M059J (cell line): ENCODE measurements at regions not wholly inside any gene's neighbourhood (a gene's known extent, or its start where the extent isn't known, plus 50 kb on each side); places are given as distances from the start of the nearest gene placed in this dataset.

Experiments used
- DNase-seq: peaks from one replicate; pipeline ENCODE4 v3.0.0-alpha.2; 2012; ENCODE audit warnings: low read depth

DNA sequence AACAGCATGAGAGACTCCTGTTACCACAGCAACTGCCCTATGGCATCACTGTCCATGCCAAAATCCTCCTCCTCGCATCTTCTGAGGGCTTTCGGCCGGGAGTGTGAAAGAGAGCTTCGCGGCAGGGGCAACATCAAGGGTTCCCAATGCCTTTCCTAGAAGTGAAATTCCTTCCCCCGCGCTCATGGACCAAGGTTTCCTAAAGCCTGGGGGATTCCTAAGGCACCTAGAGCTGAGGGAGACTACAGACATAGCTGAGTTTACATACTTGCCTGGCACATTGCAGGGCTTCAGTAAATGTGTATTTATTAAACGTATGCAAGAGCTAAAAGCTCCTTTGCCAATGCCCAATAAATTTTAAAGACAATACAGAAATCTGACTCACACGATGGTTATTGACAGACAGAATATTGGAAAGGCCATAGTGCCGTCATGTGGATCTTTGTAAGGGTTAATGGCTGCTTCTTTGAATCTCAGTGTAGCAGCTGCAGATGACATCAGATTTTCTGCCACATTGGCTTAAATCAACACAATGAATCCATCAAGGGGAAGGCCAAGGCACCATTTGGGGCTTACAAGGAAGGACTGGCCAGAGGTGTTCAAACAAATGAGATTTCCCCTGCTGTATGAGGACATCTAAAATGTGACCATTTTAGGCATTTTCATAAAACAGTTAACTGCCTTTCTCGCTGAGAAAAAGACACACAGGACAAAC lies 281.2 kb upstream of the JARID2 start:
- DNase-seq, result no peak

- no peak for DNase-seq
These were observed 280.3 kb upstream of the JARID2 start for GRCh38 chr6:14965424-14966075.

- peak; percentile 76 for DNase-seq
These were observed 279.6 kb upstream of the JARID2 start for GRCh38 chr6:14966096-14966905.

- DNase-seq, result no peak
These were observed 278.8 kb upstream of the JARID2 start for GRCh38 chr6:14966906-14967711.

GRCh38 chr6:14968056-14968637 lies 277.7 kb upstream of the JARID2 start:
- no peak for DNase-seq

DNA sequence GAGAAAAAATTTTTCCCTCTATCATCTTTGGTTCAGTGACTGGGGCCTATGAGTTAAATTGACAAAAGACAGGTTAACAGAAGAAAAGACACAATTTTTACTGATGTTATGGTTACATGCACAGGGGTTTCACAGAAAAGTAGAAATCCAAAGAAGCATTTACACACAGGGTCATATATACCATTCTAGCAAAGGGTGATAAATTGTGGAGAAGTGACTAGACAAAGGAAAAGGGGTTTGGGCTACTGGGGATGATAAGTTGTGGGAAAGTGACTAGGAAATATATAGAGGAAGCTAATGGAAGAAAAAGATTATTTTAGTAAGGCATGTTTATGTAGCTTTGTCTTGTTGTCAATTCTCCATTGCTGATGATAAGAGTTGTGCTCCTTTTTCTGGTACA lies 276.7 kb upstream of the JARID2 start:
- DNase-seq, result no peak

GRCh38 chr6:14972379-14973067 lies 273.3 kb upstream of the JARID2 start:
- DNase-seq, result no peak

DNA sequence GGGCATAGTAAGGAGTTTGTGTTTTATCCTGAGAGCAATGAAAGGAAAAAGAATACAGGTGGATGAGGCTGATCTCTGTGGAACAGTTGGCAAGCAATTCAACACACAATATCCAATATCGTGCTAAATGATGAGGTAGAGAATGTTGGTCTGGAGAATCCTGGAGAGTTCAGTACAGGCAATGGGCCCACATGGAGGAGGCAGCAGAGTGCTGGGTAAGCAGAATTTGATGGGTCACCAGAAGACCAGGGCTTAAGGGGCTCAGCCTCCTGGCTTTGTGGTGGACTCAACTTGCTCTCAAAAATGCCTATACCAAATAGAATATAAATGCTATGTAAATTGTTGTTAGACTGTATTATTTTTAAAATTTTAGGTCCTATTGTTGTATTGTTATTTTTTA lies 271.5 kb upstream of the JARID2 start:
- no peak for DNase-seq

- no peak for DNase-seq
These were observed 270.9 kb upstream of the JARID2 start for GRCh38 chr6:14974792-14975470.

GRCh38 chr6:14975471-14975817 lies 270.4 kb upstream of the JARID2 start:
- DNase-seq, result peak; percentile 33

DNA sequence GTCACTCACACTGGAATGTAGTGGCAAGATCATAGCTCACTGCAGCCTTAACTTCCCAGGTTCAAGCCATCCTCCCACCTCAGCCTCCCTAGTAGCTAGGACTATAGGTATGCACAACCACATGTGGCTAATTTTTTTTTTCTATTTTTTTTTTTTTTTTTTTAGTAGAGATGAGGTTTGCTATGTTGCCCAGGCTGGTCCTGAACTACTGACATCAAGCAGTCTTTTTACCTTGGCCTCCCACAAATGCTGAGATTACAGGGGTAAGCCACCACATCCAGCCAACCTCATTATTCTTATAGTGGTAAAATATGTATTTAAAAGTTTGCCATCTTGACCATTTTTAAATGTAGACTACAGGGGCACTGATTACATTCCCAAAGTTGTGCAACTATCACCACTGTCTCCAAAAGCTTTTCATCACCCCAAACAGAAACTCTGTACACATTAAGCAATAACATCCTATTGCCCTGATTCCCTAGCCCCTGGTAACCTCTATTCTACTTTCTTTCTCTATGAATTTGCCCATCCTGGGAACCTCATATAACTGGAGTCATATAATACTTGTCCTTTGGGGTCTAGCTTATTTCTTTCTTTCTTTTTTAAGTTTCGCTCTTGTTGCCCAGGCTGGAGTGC lies 268.0 kb upstream of the JARID2 start:
- no peak for DNase-seq

DNA sequence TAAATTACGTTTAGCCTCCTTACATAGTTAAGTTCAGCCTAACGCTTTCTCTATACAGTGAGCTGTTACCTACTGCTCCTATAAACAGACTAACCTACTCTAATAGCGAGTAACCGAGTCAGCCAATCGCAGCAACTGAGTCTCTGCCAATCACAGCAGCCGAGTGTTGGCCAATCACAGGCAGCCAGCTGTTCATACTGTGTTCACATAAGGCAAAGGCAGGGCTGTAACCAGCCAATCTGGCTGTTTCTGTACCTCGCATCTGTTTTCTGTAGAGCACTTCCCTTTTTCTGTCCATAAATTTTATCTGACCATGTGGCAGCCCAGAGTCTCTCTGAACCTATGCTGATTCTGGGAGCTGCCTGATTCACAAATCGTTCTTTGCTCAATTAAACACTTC lies 263.9 kb upstream of the JARID2 start:
- DNase-seq, result no peak

GRCh38 chr6:14983599-14984518 lies 262.0 kb upstream of the JARID2 start:
- peak; percentile 36 for DNase-seq

GRCh38 chr6:14984519-14984853 lies 261.4 kb upstream of the JARID2 start:
- DNase-seq, result peak; percentile 35

- no peak for DNase-seq
These were observed 260.5 kb upstream of the JARID2 start for GRCh38 chr6:14985366-14985765.

DNA sequence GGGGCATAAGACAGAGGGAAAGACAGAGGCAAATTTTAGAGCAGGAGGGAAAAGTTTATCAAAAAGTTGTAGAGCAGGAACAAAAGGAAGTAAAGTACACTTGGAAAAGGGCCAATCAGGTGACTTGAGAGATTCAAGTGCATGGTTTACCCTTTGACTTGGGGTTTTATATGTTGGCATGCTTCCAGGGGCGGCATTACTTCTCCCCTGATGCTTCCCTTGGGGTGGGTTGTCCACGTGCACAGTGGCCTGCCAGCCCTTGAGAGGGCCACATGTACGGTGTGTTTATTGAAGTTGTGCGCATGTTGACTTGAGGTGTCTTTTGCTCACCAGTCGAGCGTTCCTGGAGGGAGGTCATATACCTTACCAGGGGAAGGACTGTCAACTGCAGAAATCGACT lies 259.5 kb upstream of the JARID2 start:
- no peak for DNase-seq

DNA sequence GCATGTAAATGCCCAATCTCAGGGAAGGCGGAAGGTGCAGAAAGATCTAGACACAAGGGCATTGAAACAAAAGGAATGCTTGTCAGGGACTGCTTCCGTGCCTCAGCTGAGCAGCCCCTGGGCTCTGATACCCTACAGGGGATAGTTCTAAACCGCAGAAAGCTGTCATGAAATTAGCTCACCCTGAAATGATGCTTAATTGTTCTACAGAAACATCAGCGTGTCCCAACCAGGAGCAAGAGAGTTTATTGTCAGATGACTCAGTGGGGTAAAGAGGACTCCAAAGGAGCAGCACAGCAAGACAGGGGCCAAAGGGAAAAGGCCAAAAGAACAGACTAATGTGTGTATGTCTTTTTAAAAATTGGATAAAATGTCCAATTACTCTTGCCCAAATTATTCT lies 258.4 kb upstream of the JARID2 start:
- peak; percentile 38 for DNase-seq

DNA sequence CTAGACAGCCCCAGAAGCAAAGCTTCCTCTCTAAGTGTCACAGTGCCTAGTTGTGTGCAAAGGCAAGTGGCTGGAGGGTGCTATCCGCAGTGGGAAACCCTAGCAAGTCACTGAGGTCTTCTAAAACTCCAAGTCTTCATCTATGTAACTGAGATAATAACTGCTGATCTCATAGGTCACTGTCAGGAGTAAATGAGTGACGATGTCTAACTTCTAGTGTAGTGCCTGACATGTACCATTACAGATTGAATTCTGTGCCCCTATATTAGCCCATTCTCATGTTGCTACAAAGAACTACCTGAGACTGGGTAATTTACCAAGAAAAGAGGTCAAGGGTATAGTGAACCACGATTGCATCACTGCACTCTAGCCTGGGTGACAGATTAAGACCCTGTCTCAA lies 253.5 kb upstream of the JARID2 start:
- no peak for DNase-seq

DNA sequence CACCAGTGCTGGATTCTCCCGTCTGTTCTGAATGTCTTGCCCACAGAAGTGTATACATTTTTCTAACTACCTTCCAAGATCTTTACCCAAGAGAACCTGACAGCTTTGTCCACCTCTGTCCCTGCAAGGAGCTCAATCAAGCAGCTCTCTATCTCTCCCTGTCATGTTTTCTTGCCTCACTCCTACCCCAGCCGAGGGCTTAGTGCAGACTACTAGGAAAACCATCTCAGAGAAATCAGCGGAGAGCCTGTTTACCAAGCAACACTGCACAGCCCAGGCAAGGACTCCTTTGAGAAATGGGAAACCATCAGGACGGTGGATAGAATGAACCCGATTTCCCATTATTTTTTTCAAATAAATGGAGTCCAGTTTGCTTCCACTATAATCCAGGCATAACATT lies 250.7 kb upstream of the JARID2 start:
- no peak for DNase-seq
